WI38 (cell line): ENCODE measurements at regions not wholly inside any gene's neighbourhood (a gene's known extent, or its start where the extent isn't known, plus 50 kb on each side); places are given as distances from the start of the nearest gene placed in this dataset.
"Not testable (repeated sequence)": the region's sequence is repeated elsewhere in the genome, so short reads cannot be mapped to it uniquely, and the experiment has no call there.

ENCODE experiments used
- H3K4me3 ChIP-seq: 2 replicates; pipeline ENCODE4 v1.5.1; 2011; ENCODE audit warnings: low read depth, mild to moderate bottlenecking, control low read depth, low read length
- TF ChIP-seq, protein P1 (sequence below): IDR thresholded peaks from 2 replicates; pipeline ENCODE4 v1.5.1; 2012; ENCODE audit warnings: low read depth, mild to moderate bottlenecking, control low read depth, low read length

DNA sequence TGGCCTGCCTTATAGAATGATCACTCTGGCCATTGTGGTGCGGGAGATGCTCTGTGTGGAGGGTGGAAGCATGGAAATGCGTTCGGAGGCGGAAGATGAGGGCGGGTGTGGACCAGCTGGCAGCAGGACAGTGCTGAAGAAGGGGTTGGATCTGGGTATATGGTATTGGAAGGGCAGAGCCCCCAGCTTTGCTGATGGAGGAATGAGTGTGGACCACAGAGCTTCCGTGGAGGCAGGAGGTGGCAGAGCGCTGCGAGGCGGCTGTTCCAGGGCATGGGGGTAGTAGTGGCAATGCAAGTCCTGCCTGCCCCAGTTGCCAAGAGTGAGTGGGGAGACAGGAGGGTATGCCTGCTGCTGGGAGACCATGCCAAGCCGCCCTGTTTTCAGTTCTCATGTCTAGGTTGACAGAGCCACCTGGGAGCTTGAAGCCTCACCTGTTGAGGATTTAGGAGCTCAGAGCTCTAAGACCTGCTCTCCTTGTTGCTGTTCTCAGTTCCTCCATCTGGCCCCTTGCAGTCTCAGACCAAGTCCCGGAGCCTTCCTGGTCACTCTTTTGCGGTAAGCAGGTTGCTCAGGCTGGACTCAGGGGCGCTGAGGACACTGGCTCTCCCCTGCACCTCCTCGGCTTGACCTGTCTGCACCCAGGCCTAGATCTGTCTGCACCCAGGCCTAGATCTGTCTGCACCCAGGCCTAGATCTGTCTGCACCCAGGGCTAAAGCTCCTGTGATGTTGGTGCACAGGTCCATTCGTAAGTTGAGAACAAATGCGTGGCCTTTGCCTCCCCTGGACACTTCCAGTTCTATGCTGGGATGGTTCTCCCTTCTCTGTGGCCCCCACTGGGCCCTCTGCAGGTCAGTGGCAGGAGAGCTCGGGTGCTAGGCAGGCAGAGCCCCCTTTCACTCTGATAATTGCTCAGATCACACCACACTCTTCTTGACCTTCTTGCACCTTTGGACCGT lies 290.5 kb upstream of the HS6ST1 start:
- TF ChIP-seq, protein P1, sequence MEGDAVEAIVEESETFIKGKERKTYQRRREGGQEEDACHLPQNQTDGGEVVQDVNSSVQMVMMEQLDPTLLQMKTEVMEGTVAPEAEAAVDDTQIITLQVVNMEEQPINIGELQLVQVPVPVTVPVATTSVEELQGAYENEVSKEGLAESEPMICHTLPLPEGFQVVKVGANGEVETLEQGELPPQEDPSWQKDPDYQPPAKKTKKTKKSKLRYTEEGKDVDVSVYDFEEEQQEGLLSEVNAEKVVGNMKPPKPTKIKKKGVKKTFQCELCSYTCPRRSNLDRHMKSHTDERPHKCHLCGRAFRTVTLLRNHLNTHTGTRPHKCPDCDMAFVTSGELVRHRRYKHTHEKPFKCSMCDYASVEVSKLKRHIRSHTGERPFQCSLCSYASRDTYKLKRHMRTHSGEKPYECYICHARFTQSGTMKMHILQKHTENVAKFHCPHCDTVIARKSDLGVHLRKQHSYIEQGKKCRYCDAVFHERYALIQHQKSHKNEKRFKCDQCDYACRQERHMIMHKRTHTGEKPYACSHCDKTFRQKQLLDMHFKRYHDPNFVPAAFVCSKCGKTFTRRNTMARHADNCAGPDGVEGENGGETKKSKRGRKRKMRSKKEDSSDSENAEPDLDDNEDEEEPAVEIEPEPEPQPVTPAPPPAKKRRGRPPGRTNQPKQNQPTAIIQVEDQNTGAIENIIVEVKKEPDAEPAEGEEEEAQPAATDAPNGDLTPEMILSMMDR: no peak
- no peak overlapping the region for H3K4me3 ChIP-seq

GRCh38 chr2:128610496-128610895 lies 291.8 kb upstream of the HS6ST1 start:
- TF ChIP-seq, protein P1: no peak
- no peak overlapping the region for H3K4me3 ChIP-seq

DNA sequence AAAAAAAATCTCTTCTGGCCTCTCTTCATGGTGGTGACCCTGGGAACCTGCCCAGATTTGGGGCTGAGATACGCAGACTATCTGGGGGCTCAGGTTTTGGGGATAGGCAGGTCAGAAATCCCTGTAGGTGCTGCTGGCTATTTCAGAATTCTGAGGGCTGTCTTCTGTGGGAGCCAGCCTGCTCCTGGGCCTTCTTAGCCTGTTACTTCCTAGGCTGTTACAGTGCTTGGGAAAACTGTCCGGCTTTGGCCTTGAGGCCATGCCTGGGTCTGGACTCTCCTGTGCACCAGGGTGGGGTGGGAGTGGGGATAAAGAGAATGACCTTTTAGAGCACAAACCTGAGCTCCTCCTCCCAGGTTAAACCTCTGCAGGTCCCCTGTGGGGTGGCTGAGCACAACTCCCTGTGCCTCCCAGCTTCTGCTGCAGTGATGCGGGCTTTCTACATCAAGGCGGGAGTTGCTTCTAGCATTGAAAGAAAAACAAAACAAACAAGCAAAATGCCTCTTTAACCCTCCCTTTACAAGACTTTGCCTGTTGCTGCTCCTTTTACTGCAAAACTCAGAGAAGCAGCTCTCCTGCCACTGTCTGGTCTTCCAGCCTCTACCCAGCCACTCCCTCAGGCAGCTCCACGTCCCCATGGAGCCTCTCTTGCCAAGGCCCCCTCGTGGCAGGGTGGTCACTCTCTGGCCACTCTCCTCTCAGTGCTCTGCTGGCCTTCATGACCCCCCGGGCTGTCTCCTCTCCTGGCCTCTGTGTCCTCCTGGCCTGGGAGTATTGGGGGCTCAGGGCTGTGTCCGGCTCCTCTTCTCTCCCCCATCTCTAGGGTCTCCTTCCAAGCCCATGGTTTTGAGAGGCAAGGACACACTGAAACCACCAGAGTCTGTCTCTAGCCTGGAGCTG lies 293.0 kb upstream of the HS6ST1 start:
- TF ChIP-seq, protein P1: no peak
- H3K4me3 ChIP-seq: no peak overlapping the region

DNA sequence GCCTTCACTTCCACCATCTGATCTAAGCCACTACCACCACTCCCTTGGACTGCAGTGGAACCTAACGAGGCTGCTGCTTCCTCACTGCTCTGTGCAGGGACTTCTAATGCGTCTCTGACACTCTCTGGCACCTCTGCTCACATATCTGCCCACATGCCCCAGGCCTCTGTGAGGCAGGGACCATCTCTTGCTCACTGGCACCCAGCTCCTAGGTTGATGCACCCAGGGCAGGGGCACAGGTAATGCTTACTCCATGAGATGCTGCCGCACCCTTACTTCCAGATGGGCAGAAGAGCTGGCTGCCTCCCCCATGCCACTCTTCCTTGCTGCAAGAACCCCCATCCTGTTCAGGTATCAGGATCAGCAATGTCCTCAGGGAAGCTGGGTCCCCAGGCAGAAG lies 294.0 kb upstream of the HS6ST1 start:
- TF ChIP-seq, protein P1: no peak
- H3K4me3 ChIP-seq: no peak overlapping the region

DNA sequence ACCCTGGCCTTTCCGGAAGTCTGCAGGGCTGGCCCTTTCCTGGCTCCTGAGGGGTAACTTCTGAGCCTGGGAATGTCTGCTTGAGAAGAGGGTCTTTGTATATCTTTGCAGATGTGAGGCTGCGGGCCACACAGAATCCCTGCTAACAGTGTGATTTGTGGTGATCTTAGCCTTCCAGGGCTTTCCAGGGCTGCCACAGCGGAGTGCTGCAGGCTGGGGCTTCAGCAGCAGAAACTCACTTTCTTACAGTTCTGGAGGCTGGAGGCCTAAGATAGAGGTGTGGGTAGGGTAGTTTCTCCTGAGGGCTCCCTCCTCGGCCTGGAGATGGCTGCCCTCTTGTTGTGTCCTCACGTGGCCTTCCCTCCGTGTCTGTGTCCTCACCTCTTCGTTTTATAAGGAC lies 294.7 kb upstream of the HS6ST1 start:
- no peak overlapping the region for H3K4me3 ChIP-seq
- TF ChIP-seq, protein P1: no peak

- TF ChIP-seq, protein P1: no peak
- no peak overlapping the region for H3K4me3 ChIP-seq
Observed at GRCh38 chr2:128613876-128614275, 295.2 kb upstream of the HS6ST1 start.

DNA sequence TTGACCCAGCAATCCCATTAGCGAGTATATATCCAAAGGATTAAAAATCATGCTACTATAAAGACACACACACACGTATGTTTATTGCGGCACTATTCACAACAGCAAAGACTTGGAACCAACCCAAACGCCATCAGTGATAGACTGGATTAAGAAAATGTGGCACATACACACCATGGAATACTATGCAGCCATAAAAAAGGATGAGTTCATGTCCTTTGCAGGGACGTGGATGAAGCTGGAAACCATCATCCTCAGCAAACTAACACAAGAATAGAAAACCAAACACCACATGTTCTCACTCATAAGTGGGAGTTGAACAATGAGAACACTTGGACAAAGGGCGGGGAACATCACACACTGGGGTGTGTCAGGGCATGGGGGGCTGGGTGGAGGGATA lies 296.2 kb upstream of the HS6ST1 start:
- not testable (repeated sequence) for H3K4me3 ChIP-seq
